Vagina (tissue), 2 donors: ENCODE measurements at regions not wholly inside any gene's neighbourhood (a gene's known extent, or its start where the extent isn't known, plus 50 kb on each side); places are given as distances from the start of the nearest gene placed in this dataset.
A peak's percentile ranks its signal among the peaks of the same experiment; 100 is the strongest.

ENCODE experiments used
- DNase-seq, 2 donors: peaks; one replicate each; pipeline ENCODE4 v3.0.0-alpha.2; 2017; ENCODE audit errors: extremely low spot score in 2 of 2
- H3K27ac ChIP-seq: fragments of 200-600 bp; sonication (generic); one replicate; pipeline ENCODE4 v1.5.1; 2019
- H3K27me3 ChIP-seq: fragments of 200-600 bp; sonication (generic); one replicate; pipeline ENCODE4 v1.5.1; 2019
- H3K36me3 ChIP-seq, 2 donors: fragments of 200-600 bp; sonication (generic); one replicate each; pipeline ENCODE4 v1.5.1; 2017 to 2019
- H3K4me1 ChIP-seq: fragments of 200-600 bp; sonication (generic); one replicate; pipeline ENCODE4 v1.5.1; 2019
- H3K4me3 ChIP-seq, 2 donors: fragments of 200-600 bp; sonication (generic); 1 replicate in 1 of 2; 2 replicates in 1 of 2; pipeline ENCODE4 v1.5.1; 2016 to 2019
- H3K9me3 ChIP-seq: fragments of 200-600 bp; sonication (generic); one replicate; pipeline ENCODE4 v1.5.1; 2019
- CTCF ChIP-seq, 3 experiments: fragments of 450-650 bp in 2 of 3; fragments of 200-600 bp in 1 of 3; sonication (generic) in 1 of 3; IDR thresholded peaks; one replicate each; pipeline ENCODE4 v1.5.1; 2017 to 2019; ENCODE audit warnings: antibody characterized with exemption in 3 of 3, mild to moderate bottlenecking in 2 of 3, moderate library complexity in 2 of 3
- POLR2A ChIP-seq, 2 donors: fragments of 450-650 bp; IDR thresholded peaks; one replicate each; pipeline ENCODE4 v1.6.1; 2017; ENCODE audit warnings: antibody characterized with exemption in 2 of 2, mild to moderate bottlenecking in 2 of 2, moderate library complexity in 2 of 2
- POLR2AphosphoS5 ChIP-seq, 2 donors: sonication (generic); formaldehyde crosslinking; IDR thresholded peaks; one replicate each; pipeline ENCODE4 v1.9.0; 2017; ENCODE audit warnings: antibody characterized with exemption in 2 of 2, mild to moderate bottlenecking in 2 of 2, low read depth in 1 of 2; ENCODE audit not compliant: insufficient read depth in 1 of 2
- intact Hi-C: fragments of 100-400 bp; cut with DNase I; formaldehyde crosslinking; loops from one replicate; pipeline ENCODE4 v1.15.1; 2023

GRCh38 chr4:137611998-137612700 lies 79.9 kb upstream of the PCDH18 start:
- TF ChIP-seq POLR2AphosphoS5 (IDR thresholded peaks at IDR 0.05; ENCODE audit: insufficient read depth in 1 of 2, low read depth in 1 of 2), result no peak
- TF ChIP-seq POLR2A (IDR thresholded peaks at IDR 0.05), result no peak
- TF ChIP-seq CTCF (IDR thresholded peaks at IDR 0.05), result no peak
- intact Hi-C loops, result no loop called here
- no peak overlapping the region for H3K27ac ChIP-seq

DNA sequence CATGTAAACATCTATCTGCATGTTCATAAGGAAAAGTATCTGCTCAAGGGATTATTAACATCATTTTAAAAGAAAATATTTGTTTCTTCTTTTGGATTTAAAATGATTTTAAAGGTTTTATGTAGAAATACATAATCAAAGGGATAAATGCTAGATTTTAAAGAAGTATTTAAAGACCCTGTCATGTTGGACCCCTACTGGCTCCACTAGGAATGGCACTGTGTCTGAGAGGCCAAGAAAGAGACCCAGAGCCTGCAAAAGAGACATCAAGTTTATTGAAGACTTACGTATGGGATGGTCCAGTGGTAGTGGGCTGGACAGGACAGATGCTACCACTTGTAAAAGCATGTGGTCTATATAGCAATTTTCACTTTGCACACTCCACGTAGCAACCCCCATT lies 78.7 kb upstream of the PCDH18 start:
- DNase-seq, result no peak
- H3K27me3 ChIP-seq, result no peaks in the 10 kb centered on the region
- no peaks in the 10 kb centered on the region for H3K9me3 ChIP-seq
- H3K4me1 ChIP-seq, result no peaks in the 10 kb centered on the region
- intact Hi-C loops, result no loop called here
- no peak overlapping the region for H3K4me3 ChIP-seq
- TF ChIP-seq POLR2A (IDR thresholded peaks at IDR 0.05) (no peak), CTCF (IDR thresholded peaks at IDR 0.05) (peak in 1 of 3 experiments; percentile 16), POLR2AphosphoS5 (IDR thresholded peaks at IDR 0.05; ENCODE audit: insufficient read depth in 1 of 2, low read depth in 1 of 2) (no peak)
- H3K36me3 ChIP-seq, result no peaks in the 10 kb centered on the region
- H3K27ac ChIP-seq, result no peak overlapping the region

More at GRCh38 chr4:137611998-137612700, 79.9 kb upstream of the PCDH18 start:
- DNase-seq, result no peak
- Histone ChIP-seq H3K4me1 (no peaks in the 10 kb centered on the region), H3K9me3 (no peaks in the 10 kb centered on the region), H3K4me3 (no peak overlapping the region), H3K27me3 (no peaks in the 10 kb centered on the region), H3K36me3 (no peaks in the 10 kb centered on the region)

DNA sequence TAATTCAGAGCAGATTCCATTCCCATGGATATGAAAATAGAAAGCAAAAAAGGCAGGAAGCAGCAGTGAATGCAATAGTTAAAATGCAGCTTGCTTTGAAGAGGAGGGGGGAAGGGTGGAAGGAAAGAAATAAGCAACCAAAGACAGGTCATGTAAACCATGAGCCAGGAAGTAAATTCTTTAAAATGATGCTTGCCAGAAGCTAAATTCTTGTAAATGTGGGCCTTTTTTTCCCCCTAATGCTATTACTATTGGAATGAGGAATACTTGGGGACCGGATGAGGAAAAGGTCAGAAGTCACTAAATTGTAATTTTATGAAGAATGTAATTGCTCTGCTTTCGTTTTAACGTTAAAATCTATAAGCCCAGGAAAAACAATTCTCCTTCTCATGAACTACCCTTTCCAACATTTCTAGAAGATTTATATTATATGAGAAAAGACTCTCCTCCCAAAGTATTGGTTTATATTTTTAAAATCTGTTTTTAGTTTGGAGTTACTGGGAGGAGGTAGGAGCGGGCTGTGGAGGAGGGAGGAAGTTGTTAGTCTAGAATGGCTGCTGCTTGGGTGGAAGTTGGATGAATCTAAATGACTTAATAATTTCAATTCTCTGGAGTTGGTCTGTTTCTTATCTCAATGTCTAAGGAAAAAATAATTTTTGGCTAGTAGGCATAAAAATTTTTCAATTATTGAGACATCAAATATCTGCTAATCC lies 77.6 kb upstream of the PCDH18 start:
- Histone ChIP-seq H3K36me3 (no peaks in the 10 kb centered on the region), H3K27me3 (no peaks in the 10 kb centered on the region), H3K4me1 (no peaks in the 10 kb centered on the region), H3K4me3 (peak overlapping the region; percentile 6 to 15), H3K27ac (no peak overlapping the region), H3K9me3 (no peaks in the 10 kb centered on the region)
- no peak for DNase-seq
- TF ChIP-seq CTCF (IDR thresholded peaks at IDR 0.05) (no peak), POLR2AphosphoS5 (IDR thresholded peaks at IDR 0.05; ENCODE audit: insufficient read depth in 1 of 2, low read depth in 1 of 2) (peak in 1 of 2 donors; percentile 17)
- intact Hi-C loops, result no loop called here

DNA sequence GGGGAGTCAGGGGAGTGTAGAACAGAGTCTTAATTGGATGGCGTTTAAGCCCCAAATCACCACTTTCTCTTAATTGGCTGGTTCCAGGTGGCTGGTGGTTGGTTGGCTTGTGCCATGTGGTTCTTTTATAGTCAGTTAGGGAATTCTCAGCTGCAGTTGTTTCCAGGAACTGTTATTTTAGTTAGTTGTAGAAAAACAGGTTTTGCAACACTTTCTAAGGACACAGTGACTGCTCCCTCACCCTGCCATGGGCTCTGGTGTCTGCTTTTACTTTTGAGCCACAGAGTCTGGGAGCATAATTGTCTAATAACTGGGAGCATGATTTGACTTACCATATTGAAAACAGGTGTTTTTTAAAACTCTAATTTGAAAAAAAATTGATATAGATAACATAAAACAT lies 75.8 kb upstream of the PCDH18 start:
- no peak for TF ChIP-seq POLR2AphosphoS5 (IDR thresholded peaks at IDR 0.05; ENCODE audit: insufficient read depth in 1 of 2, low read depth in 1 of 2)
- no peak for TF ChIP-seq CTCF (IDR thresholded peaks at IDR 0.05)
- TF ChIP-seq POLR2A (IDR thresholded peaks at IDR 0.05), result no peak

DNA sequence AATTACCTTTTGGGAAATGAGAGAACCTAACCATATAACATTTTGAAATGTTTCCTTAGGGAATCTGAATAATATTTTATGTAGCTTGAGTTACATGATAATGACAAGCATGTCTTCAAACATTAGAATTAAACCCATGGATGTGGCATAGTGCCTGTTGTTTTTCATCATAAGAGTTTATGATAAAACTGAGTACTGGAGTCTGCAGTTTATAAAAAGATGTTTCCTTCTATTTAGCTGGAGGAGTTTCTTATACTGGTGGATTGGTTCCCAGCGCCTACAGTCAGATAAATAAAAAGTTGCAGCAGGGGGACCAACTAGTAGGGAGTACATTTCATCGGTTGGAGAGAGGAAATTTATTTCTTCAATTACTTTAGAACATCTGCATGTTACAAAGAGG lies 70.1 kb upstream of the PCDH18 start:
- H3K27me3 ChIP-seq, result no peaks in the 10 kb centered on the region
- intact Hi-C loops, result no loop called here
- H3K4me1 ChIP-seq, result peaks cover 10% of the 10 kb centered on the region
- DNase-seq, result no peak
- H3K9me3 ChIP-seq, result no peaks in the 10 kb centered on the region
- no peak overlapping the region for H3K27ac ChIP-seq
- no peaks in the 10 kb centered on the region for H3K36me3 ChIP-seq
- H3K4me3 ChIP-seq, result no peak overlapping the region
- TF ChIP-seq POLR2AphosphoS5 (IDR thresholded peaks at IDR 0.05; ENCODE audit: insufficient read depth in 1 of 2, low read depth in 1 of 2) (no peak), POLR2A (IDR thresholded peaks at IDR 0.05) (no peak), CTCF (IDR thresholded peaks at IDR 0.05) (no peak)

More for the DNA sequence above, 75.8 kb upstream of the PCDH18 start:
- intact Hi-C loops, result no loop called here
- Histone ChIP-seq H3K4me3 (no peak overlapping the region), H3K27me3 (no peaks in the 10 kb centered on the region), H3K4me1 (no peaks in the 10 kb centered on the region), H3K27ac (no peak overlapping the region), H3K9me3 (no peaks in the 10 kb centered on the region), H3K36me3 (no peaks in the 10 kb centered on the region)
- no peak for DNase-seq
